GM19397 (cell line): ENCODE measurements at regions not wholly inside any gene's neighbourhood (a gene's known extent, or its start where the extent isn't known, plus 50 kb on each side); places are given as distances from the start of the nearest gene placed in this dataset.

ENCODE experiments used
- ATAC-seq: cut with Tn5 transposase; IDR thresholded peaks from one replicate; pipeline ENCODE4 v1.9.1; 2021; ENCODE audit warnings: mild to moderate bottlenecking, moderate library complexity; ENCODE audit not compliant: unreplicated experiment

DNA sequence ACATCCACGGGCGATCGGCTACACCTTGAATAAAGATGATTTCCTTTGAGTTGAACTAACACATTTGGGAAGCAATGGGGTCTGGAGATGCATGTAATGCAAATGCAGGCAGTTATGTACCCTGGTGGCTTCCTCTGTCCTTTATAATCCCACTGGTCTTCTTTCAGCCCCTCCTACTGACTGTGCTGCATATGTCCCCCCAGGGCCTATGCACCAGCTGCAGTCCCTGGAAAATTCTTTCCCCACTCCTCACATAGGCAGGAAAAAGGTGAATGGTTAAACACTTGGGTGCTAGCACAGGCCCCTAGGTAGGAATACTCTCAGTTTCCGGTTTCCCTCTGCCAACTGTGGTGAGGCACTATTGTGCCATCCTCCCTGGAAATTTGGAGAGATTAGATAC lies 294.8 kb upstream of the SOX5 start:
- no peak for ATAC-seq

DNA sequence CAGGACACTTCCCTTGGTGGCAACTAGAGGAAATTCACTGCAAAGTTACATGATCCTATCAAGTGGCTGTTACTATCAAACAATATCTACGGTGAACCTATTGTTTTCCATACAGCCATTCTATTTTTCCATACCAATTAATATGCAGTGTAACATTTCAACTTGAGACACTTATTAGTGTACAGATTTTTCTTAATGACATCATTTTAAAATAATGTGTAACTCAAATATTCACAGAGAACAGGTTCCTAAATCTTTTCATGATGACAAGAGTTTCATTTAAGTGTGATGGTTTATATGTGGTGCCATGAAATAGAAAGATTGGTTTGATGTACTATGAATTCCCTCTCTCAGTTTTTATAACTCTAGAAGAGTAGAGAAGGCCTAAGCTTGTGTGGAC lies 291.2 kb upstream of the SOX5 start:
- ATAC-seq = no peak

- no peak for ATAC-seq
These were observed 284.2 kb upstream of the SOX5 start for GRCh38 chr12:24233519-24234246.

DNA sequence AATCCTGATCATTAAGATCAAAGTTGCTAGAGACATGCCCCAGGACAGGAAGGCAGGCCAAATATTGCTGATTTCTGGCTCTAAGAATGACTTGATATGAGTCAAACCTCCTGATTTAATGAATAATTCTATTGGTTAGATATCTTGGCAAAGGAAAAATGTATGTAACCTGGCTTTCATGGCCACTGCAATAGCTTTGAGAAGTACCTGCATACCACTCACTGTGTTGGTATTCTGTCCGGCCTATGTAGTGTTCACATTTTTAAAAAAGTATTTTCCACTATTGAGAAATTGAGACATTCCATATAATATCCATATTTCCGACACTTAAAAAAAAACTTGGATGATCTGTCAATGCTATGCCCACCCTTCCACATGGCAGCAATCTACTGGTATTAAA lies 283.1 kb upstream of the SOX5 start:
- no peak for ATAC-seq

GRCh38 chr12:24231298-24231697 lies 281.8 kb upstream of the SOX5 start:
- peak; percentile 77 for ATAC-seq

DNA sequence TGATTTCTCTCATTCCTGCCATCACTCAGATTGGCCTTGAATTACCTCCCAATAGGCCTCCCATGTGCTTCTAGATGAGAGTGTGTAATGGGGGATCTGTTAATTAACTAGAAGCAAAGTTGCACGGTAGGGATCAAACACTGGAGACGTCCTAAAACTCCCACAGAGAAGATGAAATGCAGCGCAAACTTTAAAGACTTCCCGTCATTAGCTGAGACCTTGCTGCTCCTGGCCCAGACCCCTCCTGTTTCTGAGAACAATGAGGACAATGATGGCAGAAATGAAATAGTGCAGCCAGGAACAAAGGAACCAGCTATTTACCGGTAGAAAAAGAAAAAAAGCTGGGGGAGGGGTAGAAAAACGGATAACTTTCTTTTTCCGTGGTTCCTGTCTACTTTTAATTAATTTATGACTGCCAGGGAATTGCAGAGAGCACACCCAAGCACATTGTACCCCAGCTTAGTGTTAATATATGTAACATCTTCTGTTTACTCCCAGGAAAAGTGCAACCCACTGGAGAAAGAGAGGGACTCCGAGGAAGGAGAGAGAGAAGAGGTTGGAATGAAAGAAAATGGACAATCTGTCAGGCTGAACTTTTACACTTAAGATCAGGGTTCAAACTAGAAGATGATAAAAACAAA lies 280.7 kb upstream of the SOX5 start:
- ATAC-seq = no peak

- ATAC-seq = no peak
These were observed 279.7 kb upstream of the SOX5 start for GRCh38 chr12:24229031-24229700.

DNA sequence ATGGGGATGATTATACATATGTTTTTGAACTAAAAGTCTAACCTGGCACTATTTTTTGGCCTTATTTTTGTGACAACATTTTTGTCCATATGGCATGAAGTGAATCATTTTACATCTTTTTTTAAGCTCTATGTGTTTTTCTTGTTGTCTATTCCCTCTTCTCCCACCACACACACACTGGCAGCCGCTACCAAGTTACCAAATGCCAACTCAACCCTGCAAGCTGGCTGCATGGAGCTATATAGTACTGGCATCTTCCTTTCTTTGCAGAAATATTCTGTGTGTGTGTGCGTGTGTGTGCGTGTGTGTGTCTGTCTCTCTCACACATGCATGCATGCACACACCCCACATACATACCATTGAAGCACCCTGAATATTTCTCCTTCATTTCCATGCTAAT lies 278.9 kb upstream of the SOX5 start:
- no peak for ATAC-seq

GRCh38 chr12:24227551-24227950 lies 278.1 kb upstream of the SOX5 start:
- no peak for ATAC-seq

DNA sequence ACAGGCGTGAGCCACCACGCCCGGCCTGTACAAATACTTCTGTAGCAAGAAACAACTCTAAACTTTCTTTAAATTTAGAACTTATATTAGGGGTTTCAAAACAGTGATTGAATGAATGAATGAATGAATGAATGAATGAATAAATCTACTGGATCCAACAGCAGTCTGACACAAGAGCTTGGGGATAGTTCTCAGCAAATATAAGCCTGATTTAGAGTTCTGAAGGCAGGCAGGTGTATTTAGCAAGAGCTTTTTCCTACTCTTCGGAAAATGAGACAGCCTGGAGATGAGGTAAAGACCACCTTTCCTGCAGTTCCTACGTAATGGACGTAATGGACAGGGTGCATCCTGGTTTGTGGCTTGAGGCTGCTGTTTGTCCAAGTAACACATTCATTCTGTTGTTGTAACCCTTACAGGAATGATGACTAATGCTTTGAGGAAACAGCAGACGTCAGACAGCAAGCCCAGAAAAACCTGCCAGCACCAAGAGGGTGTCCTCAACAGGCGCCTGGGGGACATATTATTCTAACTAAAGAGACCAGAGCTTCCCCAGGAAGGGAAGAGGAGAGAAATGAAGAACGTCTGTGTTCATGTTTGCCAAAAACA lies 277.4 kb upstream of the SOX5 start:
- ATAC-seq = no peak

- no peak for ATAC-seq
These were observed 274.9 kb upstream of the SOX5 start for GRCh38 chr12:24224401-24224800.

- no peak for ATAC-seq
These were observed 274.5 kb upstream of the SOX5 start for GRCh38 chr12:24223926-24224325.

DNA sequence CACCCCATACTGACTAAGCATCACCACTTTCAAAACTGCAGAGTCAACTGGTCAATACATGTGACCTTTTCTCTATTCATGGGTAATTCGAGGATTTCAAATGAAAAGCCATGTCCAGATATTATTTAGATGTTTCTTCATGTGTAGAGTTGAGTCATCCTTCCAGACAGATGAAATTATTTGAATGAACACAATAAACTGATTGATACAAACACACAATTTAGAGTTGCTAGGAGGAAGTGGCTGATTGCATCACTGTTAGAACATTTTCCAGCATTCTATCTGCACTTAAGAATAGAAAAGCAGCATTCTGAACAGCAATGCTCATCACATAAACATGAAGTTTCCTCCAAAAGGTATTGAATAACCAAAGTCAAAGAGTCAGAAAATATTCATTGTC lies 273.5 kb upstream of the SOX5 start:
- no peak for ATAC-seq

GRCh38 chr12:24212496-24212895 lies 263.0 kb upstream of the SOX5 start:
- ATAC-seq = no peak

DNA sequence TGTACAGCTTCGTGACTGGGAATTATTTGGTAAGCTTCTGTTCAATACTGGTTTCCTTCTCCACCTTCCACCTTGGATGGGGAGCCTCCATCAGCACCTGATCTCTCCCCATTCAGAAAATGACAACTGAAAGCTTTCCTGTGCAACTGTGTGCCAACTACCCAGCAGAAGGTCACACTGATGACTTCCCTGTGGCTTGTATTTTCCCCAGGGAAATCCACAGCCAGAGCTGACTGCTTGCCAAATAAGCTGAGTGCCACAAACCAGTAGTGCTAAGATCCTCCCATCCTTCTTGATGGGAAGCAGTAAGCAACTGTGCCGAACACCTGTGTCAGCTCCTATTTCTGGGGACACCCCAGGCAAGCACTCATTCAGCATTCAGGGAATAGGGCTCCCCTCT lies 257.2 kb upstream of the SOX5 start:
- ATAC-seq = no peak

DNA sequence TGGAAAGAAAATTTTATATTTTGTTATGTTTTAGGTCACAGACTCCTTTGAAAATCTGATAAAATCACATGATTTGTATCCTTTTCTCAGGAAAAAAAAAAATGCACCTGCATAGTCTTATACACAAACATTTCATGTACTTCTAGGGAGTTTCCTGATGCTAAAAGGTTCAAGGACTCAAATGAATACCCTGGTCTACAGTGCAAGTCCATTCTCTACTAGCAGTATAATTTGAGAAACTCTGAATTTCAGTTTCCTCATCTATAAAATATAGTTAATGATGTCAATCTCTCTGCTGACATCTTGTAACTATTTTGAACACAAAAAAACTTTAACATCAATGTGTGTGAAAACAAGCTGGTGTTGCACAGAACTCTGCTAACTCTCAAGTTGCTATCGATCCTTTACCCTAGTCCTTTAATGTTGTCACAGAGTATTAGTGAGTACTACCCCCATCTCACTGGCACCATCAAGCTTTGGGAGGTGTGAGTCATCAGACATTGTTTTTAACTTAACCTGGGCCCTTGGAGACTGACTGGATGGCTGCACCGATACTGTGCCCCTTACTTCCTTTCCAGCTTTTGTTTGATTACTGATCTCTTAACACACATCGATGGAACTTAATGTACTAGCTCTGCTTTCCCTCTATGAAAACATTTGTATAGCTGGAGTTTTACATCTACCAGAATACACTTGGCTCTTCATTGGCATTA lies 251.9 kb upstream of the SOX5 start:
- ATAC-seq = peak; percentile 52

DNA sequence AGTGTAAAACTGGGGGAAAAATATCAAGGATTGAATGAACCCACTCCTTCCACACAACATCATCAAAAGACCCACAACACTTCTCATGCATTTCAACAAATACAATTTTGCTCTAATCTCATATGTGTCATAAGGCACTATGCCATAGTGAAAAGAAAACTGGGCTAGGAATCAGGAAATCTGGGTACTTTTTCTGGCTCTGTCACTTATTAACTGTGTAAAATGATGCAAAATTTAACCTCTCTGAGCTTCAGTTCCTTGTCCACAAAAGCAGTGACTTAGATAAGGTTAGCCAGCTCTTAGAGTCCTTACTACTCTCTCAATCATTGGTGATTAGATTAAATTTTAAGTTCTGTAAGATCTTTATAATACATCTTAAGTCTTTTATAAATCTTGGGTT lies 250.5 kb upstream of the SOX5 start:
- no peak for ATAC-seq

DNA sequence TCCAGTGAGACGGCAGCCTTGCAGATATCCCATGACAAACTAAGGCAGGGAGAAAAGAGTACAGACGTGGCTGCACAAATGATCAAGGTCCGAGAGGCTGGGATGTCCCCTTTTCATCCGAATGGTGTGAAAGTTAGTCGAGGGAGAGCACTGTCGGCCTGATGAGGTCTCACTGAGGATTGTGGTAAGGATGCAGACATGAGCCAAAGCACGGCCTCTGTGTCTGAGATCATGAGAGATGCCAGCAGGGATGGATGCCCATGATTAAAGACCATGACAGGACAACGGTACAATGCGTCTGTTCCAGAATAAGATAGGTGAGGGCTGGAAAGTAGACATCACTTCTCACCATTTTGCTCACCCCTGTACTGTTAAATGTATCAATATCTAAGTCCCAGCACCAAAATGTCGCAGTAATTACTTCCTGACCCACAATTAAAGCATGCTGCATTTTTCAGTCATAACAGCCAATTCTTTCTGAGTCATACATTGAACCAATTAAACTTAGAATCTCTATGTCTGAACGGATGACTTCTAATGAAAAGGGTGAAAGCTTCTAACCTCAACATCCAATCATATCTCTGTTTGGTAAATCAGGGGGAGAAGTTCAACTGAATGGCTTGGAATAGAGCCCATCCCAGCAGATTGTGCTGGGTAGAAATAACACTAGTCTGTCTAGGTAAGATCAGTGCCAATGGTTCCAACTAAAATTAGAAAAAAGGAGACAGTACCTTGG lies 249.6 kb upstream of the SOX5 start:
- no peak for ATAC-seq

GRCh38 chr12:24198070-24198469 lies 248.6 kb upstream of the SOX5 start:
- no peak for ATAC-seq

- no peak for ATAC-seq
These were observed 248.1 kb upstream of the SOX5 start for GRCh38 chr12:24197532-24197931.

DNA sequence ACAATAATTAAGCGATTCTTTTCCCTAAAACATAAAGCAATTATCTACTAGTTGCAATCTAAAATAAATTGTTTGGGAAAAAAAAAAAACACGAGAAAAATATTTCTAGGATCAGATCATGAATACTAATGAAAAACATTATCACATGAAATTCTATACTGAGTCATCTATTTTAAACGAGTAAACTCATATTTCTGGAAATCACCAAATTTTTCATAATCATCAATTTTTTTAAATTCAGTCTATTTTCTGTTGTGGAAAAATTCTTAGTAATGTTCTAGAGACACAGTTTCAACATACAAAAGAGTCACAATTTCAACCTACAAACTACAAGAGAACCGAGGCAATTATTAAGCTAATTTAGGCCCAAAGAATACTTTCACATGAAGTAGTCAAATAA lies 245.6 kb upstream of the SOX5 start:
- no peak for ATAC-seq
